MM.1S (cell line): ENCODE measurements at regions not wholly inside any gene's neighbourhood (a gene's known extent, or its start where the extent isn't known, plus 50 kb on each side); places are given as distances from the start of the nearest gene placed in this dataset.

Source experiments
- DNase-seq: peaks from one replicate; pipeline ENCODE4 v3.0.0-alpha.2; 2015
- H2AFZ ChIP-seq: fragments of 300-600 bp; sonication (generic); 2 replicates; pipeline ENCODE4 v1.6.0; 2016; ENCODE audit warnings: antibody characterized with exemption, low read length
- H3F3A ChIP-seq: fragments of 300-600 bp; sonication (generic); 2 replicates; pipeline ENCODE4 v1.6.1; 2016; ENCODE audit warnings: mild to moderate bottlenecking, antibody characterized with exemption, low read length, moderate library complexity, mixed read lengths; ENCODE audit not compliant: insufficient read depth
- H3K27ac ChIP-seq: fragments of 300-600 bp; sonication (generic); 2 replicates; pipeline ENCODE4 v1.5.1; 2016; ENCODE audit warnings: mild to moderate bottlenecking, low read length
- H3K27me3 ChIP-seq: fragments of 300-600 bp; sonication (generic); replicated peaks from 2 replicates; pipeline ENCODE4 v1.6.0; 2016; ENCODE audit warnings: low read length; ENCODE audit not compliant: insufficient read depth
- H3K36me3 ChIP-seq: fragments of 300-600 bp; sonication (generic); replicated peaks from 2 replicates; pipeline ENCODE4 v1.6.1; 2016; ENCODE audit warnings: mild to moderate bottlenecking, low read length, mixed read lengths; ENCODE audit not compliant: insufficient read depth
- H3K4me1 ChIP-seq: fragments of 300-600 bp; sonication (generic); 2 replicates; pipeline ENCODE4 v1.6.1; 2016; ENCODE audit warnings: low read length, mixed read lengths
- H3K4me2 ChIP-seq: fragments of 300-600 bp; sonication (generic); 2 replicates; pipeline ENCODE4 v1.6.0; 2016; ENCODE audit warnings: low read depth, low read length
- H3K4me3 ChIP-seq: fragments of 300-600 bp; sonication (generic); 2 replicates; pipeline ENCODE4 v1.5.1; 2016; ENCODE audit warnings: low read length, mixed read lengths
- H3K79me2 ChIP-seq: fragments of 300-600 bp; sonication (generic); 2 replicates; pipeline ENCODE4 v1.6.1; 2016; ENCODE audit warnings: mixed run types, low read length, mixed read lengths
- H3K9ac ChIP-seq: fragments of 300-600 bp; sonication (generic); 2 replicates; pipeline ENCODE4 v1.6.1; 2016; ENCODE audit warnings: low read length, mixed read lengths
- H3K9me2 ChIP-seq: fragments of 300-600 bp; sonication (generic); replicated peaks from 2 replicates; pipeline ENCODE4 v1.6.1; 2016; ENCODE audit warnings: mild to moderate bottlenecking, low read length, mixed read lengths; ENCODE audit not compliant: insufficient read depth
- H3K9me3 ChIP-seq: fragments of 300-600 bp; sonication (generic); replicated peaks from 2 replicates; pipeline ENCODE4 v1.6.1; 2016; ENCODE audit warnings: mild to moderate bottlenecking, low read length, mixed read lengths; ENCODE audit not compliant: insufficient read depth
- H4K20me1 ChIP-seq: fragments of 300-600 bp; sonication (generic); 2 replicates; pipeline ENCODE4 v1.6.1; 2016; ENCODE audit warnings: mild to moderate bottlenecking, low read length, moderate library complexity, mixed read lengths; ENCODE audit not compliant: insufficient read depth
- CTCF ChIP-seq: fragments of 300-600 bp; sonication (generic); IDR thresholded peaks from 2 replicates; pipeline ENCODE4 v1.5.1; 2016; ENCODE audit warnings: antibody characterized with exemption, low read length, mixed read lengths
- EZH2 ChIP-seq: fragments of 300-600 bp; sonication (generic); optimal IDR thresholded peaks from 2 replicates; pipeline ENCODE3; 2017; ENCODE audit warnings: low read depth, mild to moderate bottlenecking, antibody characterized with exemption, low read length, mixed read lengths
- EZH2phosphoT487 ChIP-seq: fragments of 300-600 bp; sonication (generic); IDR thresholded peaks from 2 replicates; pipeline ENCODE4 v1.6.1; 2018; ENCODE audit warnings: antibody characterized with exemption, low read length

- Histone ChIP-seq H3K9ac (no peak overlapping the region), H3F3A (no peaks in the 10 kb centered on the region), H3K9me3 (no peaks in the 10 kb centered on the region), H4K20me1 (no peaks in the 10 kb centered on the region), H3K4me2 (no peak overlapping the region), H3K27ac (no peak overlapping the region), H3K27me3 (no peaks in the 10 kb centered on the region), H3K36me3 (no peaks in the 10 kb centered on the region), H3K79me2 (no peaks in the 10 kb centered on the region), H2AFZ (no peak overlapping the region), H3K4me3 (no peak overlapping the region), H3K4me1 (no peaks in the 10 kb centered on the region), H3K9me2 (no peaks in the 10 kb centered on the region)
- TF ChIP-seq EZH2phosphoT487 (no peak), CTCF (no peak), EZH2 (no peak)
- DNase-seq = no peak
These were observed 513.5 kb downstream of the DMAC1 start for GRCh38 chr9:7286101-7286500.

GRCh38 chr9:7285199-7285598 is 514.4 kb downstream of the DMAC1 start:
- H3K36me3 ChIP-seq = no peaks in the 10 kb centered on the region
- no peak overlapping the region for H3K9ac ChIP-seq
- no peak overlapping the region for H3K27ac ChIP-seq
- no peak overlapping the region for H3K4me2 ChIP-seq
- H3K9me2 ChIP-seq = no peaks in the 10 kb centered on the region
- H4K20me1 ChIP-seq = no peaks in the 10 kb centered on the region
- no peak overlapping the region for H3K4me3 ChIP-seq
- H2AFZ ChIP-seq = no peak overlapping the region
- H3F3A ChIP-seq = no peaks in the 10 kb centered on the region
- TF ChIP-seq EZH2 (no peak), EZH2phosphoT487 (no peak), CTCF (no peak)
- H3K79me2 ChIP-seq = no peaks in the 10 kb centered on the region
- no peaks in the 10 kb centered on the region for H3K4me1 ChIP-seq
- DNase-seq = no peak
- no peaks in the 10 kb centered on the region for H3K27me3 ChIP-seq
- no peaks in the 10 kb centered on the region for H3K9me3 ChIP-seq

GRCh38 chr9:7284517-7284916 is 515.1 kb downstream of the DMAC1 start:
- no peaks in the 10 kb centered on the region for H3K27me3 ChIP-seq
- H4K20me1 ChIP-seq = no peaks in the 10 kb centered on the region
- H3K4me1 ChIP-seq = no peaks in the 10 kb centered on the region
- H3K9me3 ChIP-seq = no peaks in the 10 kb centered on the region
- no peak overlapping the region for H2AFZ ChIP-seq
- no peak overlapping the region for H3K4me3 ChIP-seq
- H3K9me2 ChIP-seq = no peaks in the 10 kb centered on the region
- no peak for DNase-seq
- no peaks in the 10 kb centered on the region for H3K79me2 ChIP-seq
- no peaks in the 10 kb centered on the region for H3K36me3 ChIP-seq
- H3K9ac ChIP-seq = no peak overlapping the region
- no peak overlapping the region for H3K27ac ChIP-seq
- H3K4me2 ChIP-seq = no peak overlapping the region
- no peak for TF ChIP-seq EZH2
- TF ChIP-seq EZH2phosphoT487 = no peak
- no peak for TF ChIP-seq CTCF
- no peaks in the 10 kb centered on the region for H3F3A ChIP-seq
